ENCODE measurements at regions not wholly inside any gene's neighbourhood (a gene's known extent, or its start where the extent isn't known, plus 50 kb on each side); places are given as distances from the start of the nearest gene placed in this dataset.

DNA sequence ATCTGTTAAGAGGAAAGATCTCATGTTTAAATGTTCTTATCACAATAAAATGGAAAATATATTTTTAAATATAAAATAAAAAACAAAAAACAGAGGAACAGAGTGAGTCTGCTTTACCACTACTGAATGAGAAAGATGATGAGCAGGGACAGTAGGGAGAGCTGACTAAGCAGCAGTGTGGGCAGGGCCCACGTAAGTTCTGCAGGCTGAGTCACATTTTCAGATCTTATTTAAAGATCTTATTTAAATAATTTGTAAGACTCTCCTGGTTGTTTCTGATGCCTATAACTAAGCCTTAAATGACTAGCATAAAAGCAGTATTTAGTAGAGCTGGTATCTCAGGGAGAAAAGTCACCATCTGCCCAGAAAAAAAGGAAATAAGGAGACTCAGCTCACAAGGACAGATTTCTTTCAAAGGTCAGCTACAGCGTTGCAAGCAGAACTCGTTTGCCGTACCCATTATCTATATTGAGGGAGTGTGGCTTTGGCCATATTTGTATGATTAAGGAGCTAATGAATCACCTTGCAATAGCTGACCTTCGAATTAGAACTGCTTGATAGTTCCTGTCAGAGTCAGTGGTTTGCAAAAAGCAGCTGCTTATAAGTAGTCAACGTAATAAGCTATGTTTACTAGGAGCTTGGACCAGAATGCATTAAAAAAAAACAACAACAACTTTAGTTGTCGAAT, 322.1 kb upstream of the CHAC2 start:
- DNase-seq (ENCODE audit: low spot score): no peak

DNA sequence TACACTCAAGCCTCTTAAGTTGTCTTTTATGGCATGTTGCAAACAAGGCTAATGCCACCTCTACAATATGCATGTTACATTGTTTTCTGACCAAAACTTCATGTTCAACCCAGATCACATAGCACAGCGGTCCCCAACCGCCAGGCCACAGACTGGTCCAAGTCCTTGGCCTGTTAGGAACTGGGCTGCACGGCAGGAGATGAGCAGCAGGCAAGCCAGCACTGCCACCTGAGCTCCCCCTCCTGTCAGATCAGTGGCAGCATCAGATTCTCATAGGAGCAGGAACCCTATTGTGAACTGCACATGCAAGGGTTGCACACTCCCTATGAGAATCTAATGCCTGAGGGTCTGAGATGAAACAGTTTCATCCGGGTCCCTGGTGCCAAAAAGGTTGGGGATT, 324.8 kb upstream of the CHAC2 start:
- no peak for DNase-seq (ENCODE audit: low spot score)

DNA sequence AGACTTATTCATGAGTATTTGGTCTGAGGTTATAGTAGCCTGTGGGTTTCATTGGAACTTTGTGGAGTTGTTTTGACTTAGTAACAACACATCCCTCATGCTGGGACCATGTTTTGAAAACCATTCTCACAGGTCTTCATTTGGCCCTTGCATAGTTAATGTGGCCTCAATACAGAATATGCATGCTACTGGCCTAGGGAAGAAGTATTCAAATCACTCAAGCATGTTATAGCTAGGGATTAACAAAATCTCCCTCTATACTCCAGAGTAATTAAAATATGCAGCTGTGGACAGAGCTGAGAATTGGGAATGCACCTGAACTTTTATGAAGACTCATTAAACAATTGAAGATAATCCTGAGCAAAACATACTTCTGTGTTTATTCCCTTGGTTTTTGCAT, 325.5 kb upstream of the CHAC2 start:
- DNase-seq (ENCODE audit: low spot score): no peak

DNA sequence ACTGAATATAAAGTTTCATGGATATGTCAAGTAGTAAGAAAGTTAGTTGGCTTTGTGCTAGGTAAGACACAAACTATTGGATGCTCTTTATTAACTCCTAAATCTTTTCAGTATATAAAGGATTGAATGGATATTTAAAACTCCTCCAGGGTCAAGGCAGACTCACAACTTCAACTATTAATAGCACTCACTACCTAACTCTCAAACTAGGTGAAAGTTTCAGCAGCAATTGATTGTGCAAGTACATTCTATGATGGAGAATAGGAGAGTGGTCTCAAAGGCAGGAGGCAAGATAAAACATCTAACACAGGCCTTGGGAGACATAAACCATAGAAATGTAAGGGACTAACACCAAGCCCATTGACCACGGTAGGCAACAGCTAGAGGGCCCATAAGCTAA, 328.9 kb upstream of the CHAC2 start:
- no peak for DNase-seq (ENCODE audit: low spot score)

DNA sequence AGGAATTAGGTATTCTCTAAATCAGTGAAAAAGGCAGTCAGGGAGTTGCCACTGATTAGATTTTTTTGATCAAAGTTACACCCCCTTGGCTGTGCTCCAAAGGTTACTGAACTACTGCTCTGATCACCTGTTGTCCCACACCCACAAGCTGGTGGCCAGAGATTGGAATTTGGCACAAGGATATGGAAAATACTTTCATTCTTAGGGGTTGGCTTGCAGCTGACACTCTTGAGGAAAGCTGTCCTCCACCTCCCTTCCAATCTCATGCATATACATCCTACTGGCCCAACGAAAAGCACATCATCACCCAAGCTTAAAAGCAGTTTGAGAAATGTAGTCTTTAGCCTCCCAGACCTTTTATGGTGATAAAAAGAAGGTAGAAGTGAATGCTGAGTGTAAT, 329.5 kb upstream of the CHAC2 start:
- no peak for DNase-seq (ENCODE audit: low spot score)

DNA sequence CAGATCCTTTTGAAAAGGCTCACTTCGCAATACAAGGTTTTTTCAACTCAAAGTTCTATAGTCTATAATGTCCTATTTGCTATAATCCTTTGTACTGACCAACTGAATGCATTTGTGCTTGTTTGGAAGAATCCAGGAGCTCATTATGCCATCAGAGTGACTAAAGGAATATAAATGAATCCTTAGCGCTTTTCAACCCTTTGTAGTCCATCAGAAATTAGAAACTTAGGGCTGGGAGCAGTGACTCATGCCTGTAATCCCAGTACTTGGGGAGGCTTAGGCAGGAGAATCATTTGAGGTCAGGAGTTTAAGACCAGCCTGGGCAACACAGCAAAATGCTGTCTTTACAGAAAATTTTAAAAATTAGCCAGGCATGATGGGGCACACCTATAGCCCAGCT, 330.2 kb upstream of the CHAC2 start:
- DNase-seq (ENCODE audit: low spot score): no peak

DNA sequence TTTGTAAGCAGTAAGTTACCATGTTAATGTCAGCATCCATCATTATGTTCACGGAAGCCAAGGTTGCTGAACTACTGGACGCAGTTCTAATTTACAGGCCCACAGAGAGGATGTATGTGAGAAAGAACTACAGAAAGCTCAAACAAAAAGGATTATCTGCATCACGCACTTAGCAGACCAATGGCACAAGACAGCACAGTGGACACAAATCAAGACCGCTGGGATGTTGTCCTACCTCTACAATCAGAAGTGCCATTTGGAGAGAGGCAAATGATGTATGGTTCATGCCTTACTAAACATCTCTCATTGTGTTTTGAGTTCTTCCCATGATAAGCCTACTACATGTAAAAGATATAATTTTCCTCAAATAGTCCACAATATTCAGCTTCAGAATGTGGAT, 330.7 kb upstream of the CHAC2 start:
- DNase-seq (ENCODE audit: low spot score): no peak

DNA sequence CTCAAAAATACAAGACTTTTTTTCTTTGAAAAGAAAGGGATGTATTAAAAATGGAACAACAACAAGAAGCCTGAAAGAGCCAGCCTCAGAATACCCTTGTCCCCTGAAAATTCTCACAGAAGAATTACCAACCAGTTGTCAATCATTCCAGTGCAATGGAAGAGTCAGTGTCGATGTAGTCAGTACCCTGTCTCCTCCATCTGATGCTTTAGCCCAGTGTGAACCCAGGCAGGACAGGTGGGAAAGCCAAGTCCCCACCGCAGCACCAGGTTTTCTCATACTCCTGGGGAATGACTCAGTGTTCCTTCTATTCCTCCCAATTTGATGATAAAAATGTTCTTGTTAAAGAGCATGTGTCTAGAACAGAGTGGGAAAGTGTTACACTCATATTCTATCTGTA, 332.0 kb upstream of the CHAC2 start:
- no peak for DNase-seq (ENCODE audit: low spot score)

DNA sequence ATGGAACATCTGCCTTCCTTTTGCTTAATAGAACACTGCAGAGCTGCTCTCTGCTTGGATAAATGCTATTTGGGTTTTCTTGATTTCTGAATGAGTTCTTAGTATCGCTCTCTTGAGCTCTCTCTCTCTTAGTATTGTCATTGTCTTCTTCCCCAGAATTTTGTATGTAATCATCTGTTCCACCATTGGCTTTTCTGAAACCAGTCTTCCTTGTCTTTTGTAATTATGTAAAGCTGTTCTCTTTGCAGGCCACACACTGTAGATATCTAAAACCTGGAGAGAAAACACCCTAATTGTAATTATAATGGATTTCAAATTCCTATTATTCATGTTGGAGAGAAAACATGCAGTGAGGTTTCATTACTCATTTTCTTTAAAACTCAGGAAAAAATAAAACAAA, 333.1 kb upstream of the CHAC2 start:
- DNase-seq (ENCODE audit: low spot score): no peak

DNA sequence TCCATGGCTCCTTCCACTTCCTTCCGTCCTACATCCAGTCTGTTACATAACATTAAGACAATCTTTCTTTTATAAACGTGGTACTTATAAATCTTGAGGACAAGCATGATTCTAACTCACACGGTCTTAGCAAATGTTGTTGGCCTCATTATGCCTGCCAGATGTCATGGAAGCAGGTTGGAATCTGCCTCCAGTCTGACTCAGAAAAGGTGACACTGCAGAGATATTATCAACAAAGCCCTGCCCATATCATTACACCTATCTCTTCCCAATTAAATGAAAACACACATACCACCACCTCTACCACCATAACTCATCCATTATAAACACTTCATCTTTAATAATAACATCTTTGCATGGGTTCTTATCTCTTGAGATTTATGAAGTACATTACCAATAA, 334.7 kb upstream of the CHAC2 start:
- DNase-seq (ENCODE audit: low spot score): no peak

DNA sequence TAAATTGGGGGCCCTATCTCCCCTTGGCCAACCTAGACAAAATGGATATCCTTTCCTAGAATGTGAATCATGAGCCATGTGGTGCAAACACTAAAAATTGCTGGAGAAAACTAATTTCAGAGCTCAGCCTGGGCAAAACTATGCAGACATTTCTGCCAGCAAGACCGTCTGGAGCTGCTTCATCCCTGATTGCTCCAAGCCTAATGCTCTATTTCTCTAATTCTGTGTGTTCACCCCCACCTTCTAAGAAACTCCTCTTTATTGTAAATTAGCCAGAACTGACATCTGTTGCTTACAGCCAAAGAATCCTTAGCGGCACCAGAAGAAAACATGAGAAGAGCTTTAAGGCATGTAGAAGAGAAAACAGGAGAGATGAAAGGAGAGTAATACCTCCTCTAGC, 337.7 kb upstream of the CHAC2 start:
- no peak for DNase-seq (ENCODE audit: low spot score)

DNA sequence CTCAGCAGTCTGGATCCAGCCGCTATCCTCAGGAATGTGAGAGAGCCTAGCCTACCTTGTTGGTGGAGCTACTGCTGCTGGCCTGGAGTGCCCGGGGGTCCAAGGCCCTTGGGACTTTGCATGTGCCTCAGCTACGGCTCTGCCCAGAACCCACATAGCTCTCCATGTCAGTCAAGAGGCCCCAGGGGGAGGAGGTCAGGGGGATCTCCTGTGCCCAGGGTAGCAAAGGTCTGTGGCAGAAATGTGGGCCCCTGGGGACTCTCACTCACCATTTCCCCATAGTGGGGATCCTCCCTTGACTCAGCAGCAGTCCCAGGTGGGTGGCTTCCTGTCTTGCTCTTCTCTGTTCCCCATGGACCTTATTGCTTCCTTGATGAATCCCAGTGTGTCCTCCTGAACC, 342.7 kb upstream of the CHAC2 start:
- no peak for DNase-seq (ENCODE audit: low spot score)

DNA sequence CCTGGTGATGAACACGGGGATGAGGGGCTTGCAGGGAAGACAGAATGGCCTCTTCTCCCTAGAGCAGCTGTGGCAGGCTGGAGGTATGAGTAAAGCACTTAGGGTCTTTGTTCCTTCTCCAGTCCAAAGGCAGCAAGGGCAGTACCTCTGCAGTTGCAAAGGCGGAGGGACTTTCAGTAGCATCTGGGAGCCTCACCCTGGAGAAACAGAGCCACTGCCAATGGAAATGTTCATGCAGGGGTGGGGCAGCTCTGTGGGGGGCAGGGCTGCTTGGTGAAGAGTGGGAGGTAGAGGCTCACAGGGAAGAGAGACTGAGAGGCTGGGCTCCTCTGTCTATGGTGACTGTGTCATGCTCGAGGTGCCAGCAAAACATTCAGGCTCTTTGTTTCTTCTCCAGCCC, 344.1 kb upstream of the CHAC2 start:
- no peak for DNase-seq (ENCODE audit: low spot score)

DNA sequence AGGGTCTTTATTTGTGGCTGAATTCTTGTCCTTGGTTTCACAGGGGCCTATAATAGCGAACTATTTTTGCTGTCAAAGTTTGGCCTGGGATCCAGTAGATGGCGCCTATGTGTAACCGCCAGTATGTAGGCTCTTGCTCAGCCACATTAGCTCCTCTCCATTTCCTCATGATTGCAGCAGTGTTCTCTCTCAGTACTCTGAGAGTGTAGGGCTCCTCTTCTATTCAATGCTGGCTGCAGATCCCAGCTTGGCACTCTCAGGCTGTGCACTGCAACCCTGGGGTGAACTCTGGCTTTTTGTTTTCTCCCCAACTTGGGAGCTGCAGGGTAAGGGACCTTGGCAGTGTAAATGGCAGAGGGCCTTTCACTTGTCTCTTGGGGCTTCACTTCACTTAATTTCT, 344.6 kb upstream of the CHAC2 start:
- peak; percentile 7 for DNase-seq (ENCODE audit: low spot score)

DNA sequence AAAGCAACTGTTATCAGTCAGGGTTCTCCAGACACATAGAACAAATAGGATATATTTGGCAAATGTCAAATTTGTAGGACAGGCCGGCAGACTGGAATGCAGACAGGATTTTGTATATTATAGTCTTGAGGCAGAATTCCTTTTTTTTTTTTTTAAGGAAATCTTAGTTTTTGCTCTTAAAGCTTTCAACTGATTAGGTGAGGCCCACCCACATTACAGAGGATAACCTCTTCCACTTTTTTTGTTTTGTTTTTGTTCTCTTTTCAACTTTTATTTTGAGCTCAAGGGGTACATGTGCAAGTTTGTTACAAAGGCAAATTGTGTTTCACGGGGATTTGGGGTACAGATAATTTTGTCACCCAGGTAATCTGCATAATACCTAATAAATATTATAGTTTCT, 350.2 kb upstream of the CHAC2 start:
- no peak for DNase-seq (ENCODE audit: low spot score)

DNA sequence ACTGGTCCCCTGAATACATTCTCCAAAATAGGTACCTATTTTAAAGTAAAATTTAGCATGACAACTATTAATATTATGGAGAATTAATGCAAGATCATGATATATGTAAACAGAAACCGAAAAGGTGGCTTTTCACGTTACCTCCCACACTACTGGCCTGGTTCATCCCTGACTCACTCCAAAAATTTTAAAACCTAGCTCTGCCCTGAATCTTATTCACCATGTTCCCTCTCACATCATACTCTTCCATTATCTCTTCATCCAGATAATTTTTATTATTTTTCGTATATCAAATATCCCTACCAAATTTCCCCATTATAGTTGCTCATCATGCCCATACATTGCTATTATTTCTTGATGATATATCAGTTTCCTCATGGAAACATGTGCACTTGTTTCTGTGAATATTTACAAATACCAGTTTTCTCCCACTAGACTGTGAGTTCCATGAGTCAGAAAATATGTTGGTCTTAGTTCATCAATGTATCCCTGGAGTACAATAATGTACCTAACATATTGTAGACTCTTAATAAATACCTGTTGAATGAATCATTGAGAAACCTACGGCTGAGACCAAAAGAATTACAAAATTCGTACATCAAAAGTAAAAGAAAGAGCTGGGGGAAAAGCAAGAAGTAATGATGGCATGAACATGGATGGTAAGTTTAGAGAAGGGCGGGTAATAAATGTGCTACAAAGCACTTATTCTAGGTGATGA, 360.1 kb upstream of the CHAC2 start:
- DNase-seq (ENCODE audit: low spot score): no peak

DNA sequence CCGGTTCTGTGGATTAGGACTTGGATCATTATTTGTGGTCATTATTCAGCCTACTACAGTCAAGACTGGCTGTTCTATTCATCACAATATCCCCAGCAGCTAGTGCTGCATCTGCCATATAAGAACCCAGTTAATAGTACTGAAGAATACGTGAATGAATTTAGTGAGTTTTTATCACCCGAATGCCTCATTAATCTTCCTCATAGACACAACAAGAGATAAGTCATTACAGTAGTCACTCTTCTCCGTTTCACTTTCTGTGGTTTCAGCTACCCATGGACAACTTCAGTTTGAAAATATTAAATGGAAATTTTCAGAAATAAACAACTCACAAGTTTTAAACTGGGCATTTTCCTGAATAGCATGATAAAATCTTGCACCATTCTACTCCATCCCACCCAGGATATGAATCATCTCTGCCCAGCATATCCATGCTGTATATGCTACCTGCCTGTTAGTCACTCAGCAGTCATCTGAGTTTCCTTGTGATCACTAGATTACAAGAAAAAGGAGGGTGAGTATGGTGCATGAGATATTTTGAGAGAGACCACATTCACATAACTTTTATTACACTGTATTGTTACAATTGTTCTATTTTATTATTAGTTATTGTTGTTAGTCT, 363.7 kb upstream of the CHAC2 start:
- DNase-seq (ENCODE audit: low spot score): no peak

DNA sequence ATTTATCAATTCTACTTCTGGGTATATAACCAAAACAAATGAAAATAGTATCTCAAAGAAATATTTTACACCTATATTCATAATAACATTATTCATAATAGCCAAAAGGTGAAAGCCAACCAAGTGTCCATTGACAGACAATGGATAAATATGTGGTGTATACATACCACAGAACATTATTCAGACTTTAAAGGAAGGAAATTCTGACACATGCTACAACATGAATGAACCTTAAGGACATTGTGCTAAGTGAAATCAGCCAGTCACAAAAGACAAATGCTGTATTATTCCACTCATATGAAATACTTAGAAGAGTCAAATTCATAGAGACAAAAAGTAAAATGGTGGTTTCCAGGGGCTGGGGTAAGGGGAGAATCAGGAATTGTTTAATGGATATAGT, 370.5 kb upstream of the CHAC2 start:
- no peak for DNase-seq (ENCODE audit: low spot score)

DNA sequence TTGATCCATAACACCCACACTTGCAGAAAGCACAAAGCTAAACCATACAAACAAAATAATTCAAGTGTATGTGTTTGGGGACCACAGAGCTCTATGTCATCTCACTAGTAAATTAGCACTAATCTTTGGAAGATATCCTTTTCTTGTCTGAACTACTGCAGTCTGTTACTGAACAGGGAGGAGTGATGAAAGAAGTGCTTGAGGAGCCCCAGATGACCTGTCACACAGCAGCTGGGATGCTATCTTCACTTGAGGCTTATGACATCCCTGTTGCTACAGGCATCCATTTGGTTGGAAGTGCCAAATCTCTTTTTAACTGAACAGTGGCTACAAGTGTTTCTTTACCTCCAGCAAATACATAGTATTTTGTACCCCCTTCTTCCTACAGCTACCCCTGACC, 386.3 kb upstream of the CHAC2 start:
- no peak for DNase-seq (ENCODE audit: low spot score)

DNA sequence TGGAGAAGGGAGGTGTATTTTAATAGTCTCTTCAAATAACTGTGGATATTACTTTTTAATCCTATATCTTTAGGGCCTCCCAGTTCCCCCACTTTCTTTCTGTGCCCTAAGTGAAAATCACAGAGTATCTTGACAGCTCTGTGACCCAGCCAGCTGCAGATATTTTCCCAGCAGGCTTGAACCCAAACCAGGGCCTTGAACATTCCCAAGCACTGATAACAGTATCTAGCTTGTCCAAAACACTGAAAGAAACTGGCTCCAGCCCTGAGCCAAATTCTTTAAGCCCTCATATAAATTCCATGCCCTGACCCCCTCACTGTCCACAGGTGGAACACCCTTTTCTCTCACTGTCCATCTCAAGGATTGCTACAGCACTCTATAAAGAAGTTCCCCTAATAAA, 388.1 kb upstream of the CHAC2 start:
- DNase-seq (ENCODE audit: low spot score): no peak

DNA sequence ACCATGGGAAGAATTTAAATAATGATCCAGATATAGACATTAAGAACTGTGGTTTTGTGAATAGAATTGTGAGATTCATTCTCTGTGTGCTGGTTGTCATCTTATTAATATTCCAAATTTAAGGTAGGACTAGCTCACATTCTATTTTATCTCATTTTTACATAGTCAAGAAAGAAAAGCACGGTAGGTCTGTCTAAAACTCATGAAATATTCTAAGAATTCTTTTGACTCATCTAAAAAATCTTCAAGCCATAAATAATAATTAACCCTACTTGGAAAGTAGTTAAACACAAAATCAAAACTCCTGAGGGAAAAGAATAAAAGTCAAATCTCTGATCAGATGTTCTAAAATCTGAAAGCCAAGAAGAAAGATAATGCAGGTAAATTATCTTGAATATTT, 388.8 kb upstream of the CHAC2 start:
- no peak for DNase-seq (ENCODE audit: low spot score)

DNA sequence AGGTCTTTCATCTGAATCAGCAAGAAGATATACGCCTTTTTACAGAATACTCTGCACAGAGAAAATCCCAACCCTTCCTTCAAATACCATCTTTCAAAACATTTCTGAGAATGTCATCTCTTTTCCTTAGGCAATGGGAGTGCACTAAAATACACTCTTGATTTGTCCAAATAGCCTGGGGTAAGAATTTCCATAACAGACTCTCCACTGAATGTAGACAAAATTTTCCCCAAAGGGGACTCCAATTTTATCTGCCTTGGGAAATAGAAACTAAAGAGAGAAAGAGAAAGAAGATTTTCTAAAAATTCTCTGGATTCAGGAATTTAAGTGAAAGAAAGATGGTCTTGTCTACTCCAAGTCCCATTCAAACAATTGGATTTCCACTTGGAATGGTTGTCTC, 394.5 kb upstream of the CHAC2 start:
- DNase-seq (ENCODE audit: low spot score): no peak

DNA sequence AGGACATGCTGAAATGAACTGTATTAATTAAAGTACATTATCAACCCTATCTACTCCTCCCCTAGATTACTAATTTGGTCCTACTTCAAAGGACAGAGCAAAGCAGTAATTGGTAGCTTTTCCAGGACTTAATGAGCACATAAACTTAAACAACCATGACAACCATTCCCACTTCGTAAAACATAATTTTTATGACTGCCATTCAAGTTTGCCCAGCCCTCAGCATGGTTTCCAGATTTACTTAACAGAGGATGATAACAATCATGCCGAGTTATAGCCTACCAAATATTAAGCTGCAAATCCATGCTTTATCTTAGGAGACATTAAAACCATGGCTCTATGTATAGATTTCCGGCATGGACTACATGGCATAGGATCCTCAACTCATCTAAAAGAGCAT, 401.1 kb upstream of the CHAC2 start:
- no peak for DNase-seq (ENCODE audit: low spot score)

DNA sequence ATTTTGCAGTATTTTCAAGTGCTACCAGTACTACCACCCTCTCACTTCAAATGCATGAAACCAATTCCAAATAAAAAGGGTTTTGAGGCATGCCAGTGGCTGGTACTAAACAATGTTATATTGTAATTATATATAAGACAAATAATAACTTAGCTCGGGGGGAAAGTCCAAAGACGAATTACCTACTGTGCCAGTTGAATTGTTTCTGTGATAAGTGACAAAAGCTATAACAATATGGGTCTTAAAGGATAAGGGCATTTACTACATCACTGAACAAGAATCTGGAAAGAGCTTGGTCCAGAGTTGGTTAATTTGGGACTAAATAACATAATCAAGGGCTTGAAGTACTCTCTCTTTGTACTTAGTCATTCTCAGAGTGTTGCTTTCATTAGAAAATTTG, 404.7 kb upstream of the CHAC2 start:
- no peak for DNase-seq (ENCODE audit: low spot score)
